ENCODE measurements at regions not wholly inside any gene's neighbourhood (a gene's known extent, or its start where the extent isn't known, plus 50 kb on each side); places are given as distances from the start of the nearest gene placed in this dataset.

DNA sequence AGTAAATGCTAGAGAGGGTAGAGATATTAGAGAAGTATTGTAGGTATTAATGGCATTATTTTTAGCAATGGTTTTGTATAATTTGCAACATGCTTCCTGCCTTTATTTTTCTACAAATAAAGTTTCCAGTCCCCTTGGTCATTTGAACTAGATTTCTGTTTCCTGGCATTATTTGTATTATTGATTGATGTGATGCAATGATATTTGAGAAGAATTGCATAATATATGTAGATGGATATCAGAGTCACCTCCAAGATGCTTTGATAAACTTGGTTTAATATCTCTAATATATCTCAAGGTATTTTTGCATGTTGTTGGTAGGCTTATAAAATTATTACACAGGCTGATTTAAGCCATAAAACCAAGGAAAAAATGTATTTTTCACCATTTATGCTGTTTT, 1054.5 kb downstream of the SLITRK1 start:
- TF ChIP-seq, protein P1, sequence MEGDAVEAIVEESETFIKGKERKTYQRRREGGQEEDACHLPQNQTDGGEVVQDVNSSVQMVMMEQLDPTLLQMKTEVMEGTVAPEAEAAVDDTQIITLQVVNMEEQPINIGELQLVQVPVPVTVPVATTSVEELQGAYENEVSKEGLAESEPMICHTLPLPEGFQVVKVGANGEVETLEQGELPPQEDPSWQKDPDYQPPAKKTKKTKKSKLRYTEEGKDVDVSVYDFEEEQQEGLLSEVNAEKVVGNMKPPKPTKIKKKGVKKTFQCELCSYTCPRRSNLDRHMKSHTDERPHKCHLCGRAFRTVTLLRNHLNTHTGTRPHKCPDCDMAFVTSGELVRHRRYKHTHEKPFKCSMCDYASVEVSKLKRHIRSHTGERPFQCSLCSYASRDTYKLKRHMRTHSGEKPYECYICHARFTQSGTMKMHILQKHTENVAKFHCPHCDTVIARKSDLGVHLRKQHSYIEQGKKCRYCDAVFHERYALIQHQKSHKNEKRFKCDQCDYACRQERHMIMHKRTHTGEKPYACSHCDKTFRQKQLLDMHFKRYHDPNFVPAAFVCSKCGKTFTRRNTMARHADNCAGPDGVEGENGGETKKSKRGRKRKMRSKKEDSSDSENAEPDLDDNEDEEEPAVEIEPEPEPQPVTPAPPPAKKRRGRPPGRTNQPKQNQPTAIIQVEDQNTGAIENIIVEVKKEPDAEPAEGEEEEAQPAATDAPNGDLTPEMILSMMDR (conservative IDR thresholded peaks at IDR 0.05; ENCODE audit: low read depth, low read length) = no peak
- TF ChIP-seq EZH2phosphoT487 (IDR thresholded peaks at IDR 0.05; ENCODE audit: borderline replicate concordance, low read length) = no peak
- no peak for TF ChIP-seq EZH2 (IDR thresholded peaks at IDR 0.05; ENCODE audit: low read length, unreplicated experiment)
